ENCODE measurements at regions not wholly inside any gene's neighbourhood (a gene's known extent, or its start where the extent isn't known, plus 50 kb on each side); places are given as distances from the start of the nearest gene placed in this dataset.
"Not testable (repeated sequence)": the region's sequence is repeated elsewhere in the genome, so short reads cannot be mapped to it uniquely, and the experiment has no call there.

DNA sequence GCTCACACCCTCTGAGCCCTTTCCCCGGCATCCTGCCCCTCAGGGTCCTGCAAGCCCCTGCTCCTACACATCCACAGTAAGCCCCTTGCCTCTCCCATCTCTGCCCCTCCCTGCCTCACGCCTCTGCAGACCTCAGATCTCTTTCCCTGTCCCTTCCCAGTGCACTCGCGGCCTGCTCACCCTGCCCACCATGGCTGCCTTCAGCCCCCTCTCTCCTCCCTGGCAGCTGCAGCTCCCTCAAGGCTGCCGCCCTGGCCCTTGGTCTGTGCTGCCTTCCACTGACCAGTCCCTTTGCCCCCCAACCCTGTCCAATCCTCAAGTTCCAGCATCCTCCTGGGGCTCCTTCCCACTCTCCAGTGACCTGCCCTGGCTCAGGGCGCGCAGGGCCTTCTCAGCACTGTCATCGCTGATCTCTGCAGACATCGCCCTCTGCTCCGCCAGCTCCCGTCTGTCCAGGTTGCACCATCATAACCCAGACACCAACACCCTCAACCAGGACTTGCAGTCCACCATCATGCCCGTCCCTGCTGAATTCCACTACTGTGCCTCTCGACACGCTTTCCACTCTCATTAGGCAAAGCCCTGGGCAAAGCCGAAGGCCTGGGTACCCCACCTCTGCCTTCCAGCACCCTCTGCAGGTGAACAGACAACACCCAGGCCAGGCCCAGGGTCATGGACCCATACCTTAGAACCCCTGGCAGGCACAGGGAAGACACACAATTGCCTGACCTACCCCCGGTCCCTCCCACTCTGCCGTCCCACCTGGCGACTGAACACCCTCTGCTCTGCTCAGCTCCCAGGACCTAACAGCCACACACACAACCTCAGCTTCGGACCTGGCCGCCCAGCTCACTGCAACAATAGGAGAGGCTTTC lies 97.8 kb upstream of the RUFY1 start:
- Mint-ChIP-seq H3K4me3 (no peak overlapping the region), H3K4me1 (no peaks in the 10 kb centered on the region), H3K36me3 (no peaks in the 10 kb centered on the region), H3K9me3 (peaks cover 3 to 5% of the 10 kb centered on the region in 2 donors), H3K27me3 (ENCODE audit: low read depth in 2 of 2) (peaks cover 0 to 4% of the 10 kb centered on the region in 2 donors), H3K27ac (no peak overlapping the region)
- Histone ChIP-seq H3K27me3 (ENCODE audit: control insufficient read depth, insufficient read depth, low read length) (no peaks in the 10 kb centered on the region), H3K36me3 (ENCODE audit: control insufficient read depth, insufficient read depth, low read length) (no peaks in the 10 kb centered on the region), H3K4me3 (ENCODE audit: low read length) (no peak overlapping the region), H3K27ac (ENCODE audit: low read length) (no peak overlapping the region), H3K4me1 (ENCODE audit: control insufficient read depth, insufficient read depth, low read length) (peaks cover 4% of the 10 kb centered on the region), H3K9me3 (ENCODE audit: control insufficient read depth, insufficient read depth, low read length) (peaks cover 16% of the 10 kb centered on the region)
- TF ChIP-seq, protein P1, sequence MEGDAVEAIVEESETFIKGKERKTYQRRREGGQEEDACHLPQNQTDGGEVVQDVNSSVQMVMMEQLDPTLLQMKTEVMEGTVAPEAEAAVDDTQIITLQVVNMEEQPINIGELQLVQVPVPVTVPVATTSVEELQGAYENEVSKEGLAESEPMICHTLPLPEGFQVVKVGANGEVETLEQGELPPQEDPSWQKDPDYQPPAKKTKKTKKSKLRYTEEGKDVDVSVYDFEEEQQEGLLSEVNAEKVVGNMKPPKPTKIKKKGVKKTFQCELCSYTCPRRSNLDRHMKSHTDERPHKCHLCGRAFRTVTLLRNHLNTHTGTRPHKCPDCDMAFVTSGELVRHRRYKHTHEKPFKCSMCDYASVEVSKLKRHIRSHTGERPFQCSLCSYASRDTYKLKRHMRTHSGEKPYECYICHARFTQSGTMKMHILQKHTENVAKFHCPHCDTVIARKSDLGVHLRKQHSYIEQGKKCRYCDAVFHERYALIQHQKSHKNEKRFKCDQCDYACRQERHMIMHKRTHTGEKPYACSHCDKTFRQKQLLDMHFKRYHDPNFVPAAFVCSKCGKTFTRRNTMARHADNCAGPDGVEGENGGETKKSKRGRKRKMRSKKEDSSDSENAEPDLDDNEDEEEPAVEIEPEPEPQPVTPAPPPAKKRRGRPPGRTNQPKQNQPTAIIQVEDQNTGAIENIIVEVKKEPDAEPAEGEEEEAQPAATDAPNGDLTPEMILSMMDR (IDR thresholded peaks at IDR 0.05), result no peak
- intact Hi-C loops (cut with micrococcal nuclease), result no loop called here
- no peak for DNase-seq
- WGBS (ENCODE audit: insufficient coverage), result 91% methylated on average over 20 of the region's 20 CpGs
- ATAC-seq, result no peak

DNA sequence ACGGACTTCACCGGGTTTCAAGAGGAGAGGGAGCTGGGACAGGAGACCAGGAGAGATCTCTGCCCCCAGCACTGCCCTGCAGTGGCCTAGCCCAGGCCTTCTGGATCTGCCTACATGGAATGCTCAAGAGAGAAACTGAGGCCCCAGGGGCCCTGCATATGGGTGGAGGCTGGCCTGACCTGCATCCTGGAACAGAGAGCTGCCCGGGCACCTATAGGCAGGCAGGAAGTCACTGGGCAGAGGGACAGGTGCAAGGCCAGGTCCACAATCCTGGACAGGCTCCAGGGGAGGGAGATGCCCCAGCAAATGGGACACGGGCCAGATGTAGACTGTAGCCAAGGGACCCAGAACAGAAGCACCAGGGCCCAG lies 98.5 kb upstream of the RUFY1 start:
- 81% methylated on average over 4 of the region's 4 CpGs for WGBS (ENCODE audit: insufficient coverage)
- Mint-ChIP-seq H3K4me1 (no peaks in the 10 kb centered on the region), H3K4me3 (no peak overlapping the region), H3K36me3 (no peaks in the 10 kb centered on the region), H3K9me3 (peaks cover 2 to 5% of the 10 kb centered on the region in 2 donors), H3K27ac (no peak overlapping the region), H3K27me3 (ENCODE audit: low read depth in 2 of 2) (peaks cover 0 to 4% of the 10 kb centered on the region in 2 donors)
- no peak for ATAC-seq
- Histone ChIP-seq H3K4me1 (ENCODE audit: control insufficient read depth, insufficient read depth, low read length) (peaks cover 4% of the 10 kb centered on the region), H3K36me3 (ENCODE audit: control insufficient read depth, insufficient read depth, low read length) (no peaks in the 10 kb centered on the region), H3K27me3 (ENCODE audit: control insufficient read depth, insufficient read depth, low read length) (no peaks in the 10 kb centered on the region), H3K27ac (ENCODE audit: low read length) (no peak overlapping the region), H3K4me3 (ENCODE audit: low read length) (no peak overlapping the region), H3K9me3 (ENCODE audit: control insufficient read depth, insufficient read depth, low read length) (peaks cover 16% of the 10 kb centered on the region)
- DNase-seq, result no peak
- TF ChIP-seq, protein P1 (IDR thresholded peaks at IDR 0.05), result no peak
- intact Hi-C loops (cut with micrococcal nuclease), result no loop called here

DNA sequence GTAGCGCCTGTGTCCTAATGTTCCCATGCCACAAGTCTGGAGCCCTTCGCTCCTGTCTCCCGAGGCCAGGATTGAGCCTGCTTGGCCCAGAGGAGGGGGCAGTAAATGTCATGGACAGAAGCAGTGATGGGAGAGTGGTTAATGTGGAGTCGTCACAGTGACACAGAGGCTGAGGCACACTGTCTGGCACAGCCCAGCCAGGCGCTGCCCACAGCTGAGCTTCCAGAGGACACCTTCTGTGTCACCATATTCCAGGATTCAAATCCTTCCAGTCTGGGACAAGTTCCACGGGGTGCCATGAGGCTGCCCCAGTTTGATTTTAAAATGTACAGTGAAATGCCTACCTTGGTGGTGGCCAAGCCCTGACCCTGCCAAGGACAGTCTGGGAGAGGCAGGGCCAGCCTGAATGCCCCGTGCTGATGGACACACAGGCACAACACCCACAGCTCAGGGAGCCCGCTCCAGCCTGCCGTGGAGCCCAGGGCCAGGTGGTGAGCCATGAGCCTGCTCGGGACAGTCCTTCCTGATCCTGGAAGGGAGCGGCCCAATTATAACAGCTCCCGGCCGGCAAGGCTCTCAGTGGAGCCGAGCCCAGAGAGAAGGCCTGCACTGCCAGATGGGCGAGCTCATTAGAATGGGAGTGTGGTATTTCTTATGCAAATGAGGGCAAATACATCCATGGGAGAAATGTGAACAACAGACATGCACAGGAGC lies 99.1 kb upstream of the RUFY1 start:
- no peak overlapping the region for H3K27ac ChIP-seq (ENCODE audit: low read length)
- no peak overlapping the region for H3K4me3 Mint-ChIP-seq
- peaks cover 0 to 4% of the 10 kb centered on the region in 2 donors for H3K27me3 Mint-ChIP-seq (ENCODE audit: low read depth in 2 of 2)
- 86% methylated on average over 15 of the region's 15 CpGs for WGBS (ENCODE audit: insufficient coverage)
- H3K27ac Mint-ChIP-seq, result no peak overlapping the region
- peaks cover 2% of the 10 kb centered on the region for H3K4me1 ChIP-seq (ENCODE audit: control insufficient read depth, insufficient read depth, low read length)
- TF ChIP-seq, protein P1 (IDR thresholded peaks at IDR 0.05), result no peak
- ATAC-seq, result no peak
- H3K9me3 Mint-ChIP-seq, result peaks cover 2 to 5% of the 10 kb centered on the region in 2 donors
- no peaks in the 10 kb centered on the region for H3K36me3 Mint-ChIP-seq
- DNase-seq, result no peak
- no peaks in the 10 kb centered on the region for H3K27me3 ChIP-seq (ENCODE audit: control insufficient read depth, insufficient read depth, low read length)
- intact Hi-C loops (cut with micrococcal nuclease), result no loop called here
- no peaks in the 10 kb centered on the region for H3K4me1 Mint-ChIP-seq
- no peak overlapping the region for H3K4me3 ChIP-seq (ENCODE audit: low read length)
- no peaks in the 10 kb centered on the region for H3K36me3 ChIP-seq (ENCODE audit: control insufficient read depth, insufficient read depth, low read length)
- H3K9me3 ChIP-seq (ENCODE audit: control insufficient read depth, insufficient read depth, low read length), result peaks cover 14% of the 10 kb centered on the region

DNA sequence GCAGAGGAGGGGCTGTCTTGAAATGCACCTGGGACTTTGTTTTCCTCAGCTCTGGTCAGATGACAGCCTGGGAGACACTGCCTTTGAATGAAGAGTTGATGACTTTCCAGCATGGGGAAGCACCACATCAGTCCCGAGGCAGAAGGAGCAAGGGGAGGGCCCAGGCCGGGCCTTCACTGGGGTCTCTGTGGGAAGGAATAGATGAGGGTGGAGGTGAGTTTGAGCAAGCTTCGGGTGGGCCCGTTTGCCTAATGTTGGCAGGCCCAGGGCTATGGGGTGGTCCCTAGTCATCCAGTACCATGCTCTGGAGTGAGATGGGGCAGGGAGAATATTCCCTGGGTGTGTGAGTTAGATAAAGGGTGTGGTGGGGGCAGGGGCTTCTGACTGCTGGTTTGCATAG lies 100.4 kb upstream of the RUFY1 start:
- H3K9me3 ChIP-seq (ENCODE audit: control insufficient read depth, insufficient read depth, low read length); ATAC-seq; H3K4me1 Mint-ChIP-seq; H3K27ac Mint-ChIP-seq; H3K9me3 Mint-ChIP-seq; intact Hi-C loops (cut with micrococcal nuclease); H3K27me3 Mint-ChIP-seq (ENCODE audit: low read depth in 2 of 2); H3K36me3 ChIP-seq (ENCODE audit: control insufficient read depth, insufficient read depth, low read length); H3K36me3 Mint-ChIP-seq; H3K27me3 ChIP-seq (ENCODE audit: control insufficient read depth, insufficient read depth, low read length); H3K4me1 ChIP-seq (ENCODE audit: control insufficient read depth, insufficient read depth, low read length); DNase-seq; H3K4me3 Mint-ChIP-seq; H3K27ac ChIP-seq (ENCODE audit: low read length); H3K4me3 ChIP-seq (ENCODE audit: low read length): not testable (repeated sequence)
- 90% methylated on average over 4 of the region's 4 CpGs for WGBS (ENCODE audit: insufficient coverage)

DNA sequence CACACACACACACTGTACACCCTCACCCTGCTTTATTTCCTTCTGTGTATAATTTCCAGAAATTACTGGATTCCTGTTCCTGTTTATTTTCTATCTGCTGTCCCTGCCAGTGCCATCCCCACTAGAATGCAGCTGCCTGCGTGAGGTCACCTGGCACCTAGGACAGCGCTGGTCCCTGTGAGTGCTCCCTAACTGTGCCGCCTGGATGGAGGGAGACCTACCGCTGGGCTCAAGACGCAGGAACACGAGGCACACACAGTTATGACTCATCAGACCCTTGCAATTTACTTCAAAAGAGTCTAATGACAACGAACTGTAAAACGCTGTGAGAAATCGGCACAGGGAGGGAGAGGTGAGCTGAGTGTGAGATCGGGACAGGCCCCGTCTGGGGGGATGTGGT lies 102.1 kb upstream of the RUFY1 start:
- H3K27ac ChIP-seq (ENCODE audit: low read length); H3K27me3 Mint-ChIP-seq (ENCODE audit: low read depth in 2 of 2); H3K4me1 ChIP-seq (ENCODE audit: control insufficient read depth, insufficient read depth, low read length); H3K27ac Mint-ChIP-seq; ATAC-seq; H3K4me3 ChIP-seq (ENCODE audit: low read length); intact Hi-C loops (cut with micrococcal nuclease); DNase-seq; H3K27me3 ChIP-seq (ENCODE audit: control insufficient read depth, insufficient read depth, low read length); H3K9me3 ChIP-seq (ENCODE audit: control insufficient read depth, insufficient read depth, low read length); H3K4me1 Mint-ChIP-seq; H3K4me3 Mint-ChIP-seq; H3K36me3 ChIP-seq (ENCODE audit: control insufficient read depth, insufficient read depth, low read length); H3K36me3 Mint-ChIP-seq; H3K9me3 Mint-ChIP-seq: not testable (repeated sequence)
- WGBS (ENCODE audit: insufficient coverage), result no CpG with 5 or more reads among the region's 11 CpGs

DNA sequence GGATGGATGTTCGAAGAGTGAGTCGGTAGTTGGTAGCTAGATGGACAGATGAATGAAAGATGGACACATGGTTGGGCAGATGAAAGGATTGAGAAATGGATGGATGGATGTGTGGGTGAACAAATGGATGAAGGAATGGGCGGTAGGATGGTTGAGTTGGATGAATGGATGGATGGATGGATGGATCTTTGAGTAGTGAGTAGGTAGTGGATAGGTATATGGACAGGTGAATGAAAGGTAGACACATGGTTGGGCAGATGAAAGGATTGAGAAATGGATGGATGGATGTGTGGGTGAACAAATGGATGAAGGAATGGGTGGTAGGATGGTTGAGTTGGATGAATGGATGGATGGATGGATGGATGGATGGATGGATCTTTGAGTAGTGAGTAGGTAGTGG lies 97.0 kb upstream of the ADAMTS2 start:
- H3K36me3 ChIP-seq (ENCODE audit: control insufficient read depth, insufficient read depth, low read length); H3K36me3 Mint-ChIP-seq; H3K9me3 ChIP-seq (ENCODE audit: control insufficient read depth, insufficient read depth, low read length); H3K9me3 Mint-ChIP-seq; H3K27me3 Mint-ChIP-seq (ENCODE audit: low read depth in 2 of 2); intact Hi-C loops (cut with micrococcal nuclease); H3K4me1 ChIP-seq (ENCODE audit: control insufficient read depth, insufficient read depth, low read length); DNase-seq; H3K27me3 ChIP-seq (ENCODE audit: control insufficient read depth, insufficient read depth, low read length); H3K4me3 Mint-ChIP-seq; ATAC-seq; H3K27ac ChIP-seq (ENCODE audit: low read length); H3K4me1 Mint-ChIP-seq; H3K4me3 ChIP-seq (ENCODE audit: low read length); H3K27ac Mint-ChIP-seq: not testable (repeated sequence)
- WGBS (ENCODE audit: insufficient coverage), result 91% methylated on average over 3 of the region's 3 CpGs

All from natural killer cell (primary cell).